GM12878 (cell line): ENCODE measurements at regions not wholly inside any gene's neighbourhood (a gene's known extent, or its start where the extent isn't known, plus 50 kb on each side); places are given as distances from the start of the nearest gene placed in this dataset.

ENCODE experiments used
- ATAC-seq: fragments of 200-7000 bp; cut with Tn5 transposase; 3 replicates; pipeline ENCODE4 v1.9.1; 2020; ENCODE audit warnings: mild to moderate bottlenecking, moderate library complexity
- BruUV-seq: library from RNA; stranded (reverse); fragments of 400-500 nt; replicated peaks from 2 replicates; lab custom pipeline; 2021; lab: Mats Ljungman, UMichigan
- CTCF ChIA-PET: fragments of 300-600 bp; sonication (Branson Sonifier 250); formaldehyde crosslinking; extraction: SDS; loops from one replicate; lab custom pipeline; 2021; ENCODE audit warnings: inconsistent platforms; lab: Yijun Ruan, JAX
- POLR2A ChIA-PET: fragments of 350-600 bp; formaldehyde crosslinking; extraction: SDS; loops from one replicate; lab custom pipeline; 2021; ENCODE audit warnings: inconsistent platforms; lab: Charles Lee
- RAD21 ChIA-PET: fragments of 300-600 bp; sonication (Branson Sonifier 250); formaldehyde crosslinking; loops from one replicate; lab custom pipeline; 2023; ENCODE audit warnings: antibody characterized with exemption; ENCODE audit not compliant: unreplicated experiment; lab: Charles Lee
- SMC1A ChIA-PET: fragments of 300-600 bp; sonication (Branson Sonifier 250); formaldehyde crosslinking; loops from one replicate; lab custom pipeline; 2023; ENCODE audit not compliant: unreplicated experiment, uncharacterized antibody; lab: Charles Lee
- DNase-seq: peaks from one replicate; pipeline ENCODE4 v3.0.0-alpha.2; 2011; ENCODE audit warnings: low read depth, low spot score
- FAIRE-seq: peaks from 3 replicates; lab custom pipeline; 2011; peaks lifted over from hg19 to GRCh38; lab: Jason Lieb, UNC
- H2AFZ ChIP-seq: 2 replicates; pipeline ENCODE4 v1.6.0; 2011; ENCODE audit warnings: low read depth, low read length, control low read depth; ENCODE audit not compliant: control insufficient read depth
- H3K27ac ChIP-seq: 2 replicates; pipeline ENCODE4 v1.5.1; 2011; ENCODE audit warnings: control low read depth; ENCODE audit not compliant: control insufficient read depth, insufficient read depth
- H3K27me3 ChIP-seq, 2 experiments: replicated peaks in 1 of 2; 2 replicates each; pipeline versions ENCODE4 v1.6.0 to v1.6.1; 2011; ENCODE audit warnings: low read length in 1 of 2; ENCODE audit not compliant: control insufficient read depth in 2 of 2, insufficient read depth in 2 of 2
- H3K36me3 ChIP-seq, 2 experiments: 2 replicates each; pipeline ENCODE4 v1.5.1; 2011; ENCODE audit warnings: low read length in 1 of 2; ENCODE audit not compliant: control insufficient read depth in 2 of 2, insufficient read depth in 2 of 2
- H3K4me1 ChIP-seq: 2 replicates; pipeline ENCODE4 v1.6.1; 2011; ENCODE audit warnings: mild to moderate bottlenecking, low read length, moderate library complexity, mixed read lengths; ENCODE audit not compliant: control insufficient read depth, insufficient read depth
- H3K4me2 ChIP-seq: 2 replicates; pipeline ENCODE4 v1.6.0; 2011; ENCODE audit warnings: control low read depth; ENCODE audit not compliant: control insufficient read depth, insufficient read depth
- H3K4me3 ChIP-seq: fragments of 200-600 bp; sonication (generic); 2 replicates; pipeline ENCODE4 v1.5.1; 2016
- H3K79me2 ChIP-seq: 2 replicates; pipeline ENCODE4 v1.6.0; 2011; ENCODE audit warnings: low read length; ENCODE audit not compliant: control insufficient read depth, insufficient read depth
- H3K9ac ChIP-seq: 2 replicates; pipeline ENCODE4 v1.8.0; 2011; ENCODE audit warnings: low read length, control low read depth, mixed read lengths; ENCODE audit not compliant: control insufficient read depth, insufficient read depth
- H3K9me3 ChIP-seq: replicated peaks from 3 replicates; pipeline ENCODE4 v1.5.1; 2011; ENCODE audit warnings: mild to moderate bottlenecking, low read length; ENCODE audit not compliant: control insufficient read depth, insufficient read depth
- H4K20me1 ChIP-seq: 2 replicates; pipeline ENCODE4 v1.6.0; 2011; ENCODE audit not compliant: control insufficient read depth, insufficient read depth
- ASH2L ChIP-seq: fragments of 300-600, 200-600 bp; sonication (generic); IDR thresholded peaks from 2 replicates; pipeline ENCODE4 v1.6.1; 2017; ENCODE audit warnings: low read depth, mild to moderate bottlenecking, borderline replicate concordance
- BACH1 ChIP-seq: fragments of 450-650 bp; IDR thresholded peaks from 2 replicates; pipeline ENCODE4 v1.6.1; 2017; ENCODE audit warnings: mild to moderate bottlenecking, borderline replicate concordance
- CBX3 ChIP-seq: fragments of 200-600 bp; sonication (generic); IDR thresholded peaks from 2 replicates; pipeline ENCODE4 v1.6.1; 2016; ENCODE audit warnings: low read depth, borderline replicate concordance
- CHD1 ChIP-seq: IDR thresholded peaks from 2 replicates; pipeline ENCODE4 v1.6.1; 2012; ENCODE audit warnings: low read depth, low read length, improper control_type of control experiment
- CHD2 ChIP-seq: IDR thresholded peaks from 2 replicates; pipeline ENCODE4 v1.6.1; 2011; ENCODE audit warnings: low read depth, low read length, improper control_type of control experiment, borderline replicate concordance
- CREB1 ChIP-seq: IDR thresholded peaks from 2 replicates; pipeline ENCODE4 v1.6.1; 2012; ENCODE audit warnings: low read depth, mild to moderate bottlenecking, inconsistent platforms
- DPF2 ChIP-seq: fragments of 450-650 bp; IDR thresholded peaks from 2 replicates; pipeline ENCODE4 v1.6.1; 2017; ENCODE audit warnings: mild to moderate bottlenecking
- EED ChIP-seq: sonication (generic); IDR thresholded peaks from 2 replicates; pipeline ENCODE4 v1.6.1; 2016; ENCODE audit warnings: antibody characterized with exemption, low read depth
- GABPA ChIP-seq: IDR thresholded peaks from 2 replicates; pipeline ENCODE4 v1.6.1; 2014; ENCODE audit warnings: antibody characterized with exemption, low read depth, mild to moderate bottlenecking, inconsistent platforms
- LARP7 ChIP-seq: fragments of 450-650 bp; IDR thresholded peaks from 2 replicates; pipeline ENCODE4 v1.6.1; 2017; ENCODE audit warnings: mild to moderate bottlenecking
- MTA3 ChIP-seq: IDR thresholded peaks from 2 replicates; pipeline ENCODE4 v1.6.1; 2012; ENCODE audit warnings: low read length, inconsistent platforms, borderline replicate concordance
- NFYA ChIP-seq: IDR thresholded peaks from 2 replicates; pipeline ENCODE4 v1.6.1; 2011; ENCODE audit warnings: low read depth, mild to moderate bottlenecking, low read length, improper control_type of control experiment, borderline replicate concordance
- POLR2A ChIP-seq: IDR thresholded peaks from 2 replicates; pipeline ENCODE4 v1.6.1; 2011; ENCODE audit warnings: low read depth, mild to moderate bottlenecking, low read length
- POLR2AphosphoS5 ChIP-seq: IDR thresholded peaks from 2 replicates; pipeline ENCODE4 v1.6.1; 2011; ENCODE audit warnings: mild to moderate bottlenecking, low read length, inconsistent platforms
- SMAD5 ChIP-seq: IDR thresholded peaks from 2 replicates; pipeline ENCODE4 v1.6.1; 2016; ENCODE audit warnings: antibody characterized with exemption, low read depth
- SMARCA5 ChIP-seq: fragments of 450-650 bp; IDR thresholded peaks from 2 replicates; pipeline ENCODE4 v1.6.1; 2017; ENCODE audit warnings: mild to moderate bottlenecking
- SRF ChIP-seq, 2 experiments: IDR thresholded peaks; 2 replicates each; pipeline ENCODE4 v1.6.1; 2011; ENCODE audit warnings: low read depth in 2 of 2, low read length in 2 of 2, mild to moderate bottlenecking in 1 of 2, moderate library complexity in 1 of 2
- TCF12 ChIP-seq: IDR thresholded peaks from 2 replicates; pipeline ENCODE4 v1.6.1; 2011; ENCODE audit warnings: low read depth, mild to moderate bottlenecking, low read length
- ZNF207 ChIP-seq: fragments of 450-650 bp; IDR thresholded peaks from 2 replicates; pipeline ENCODE4 v1.6.1; 2014; ENCODE audit warnings: antibody characterized with exemption, mild to moderate bottlenecking, borderline replicate concordance
- WGBS: methylation state at CpG from one replicate; pipeline ENCODE4 v1.1.6; 2016; ENCODE audit warnings: low lambda C conversion rate; ENCODE audit not compliant: insufficient replicate concordance, insufficient coverage; ENCODE audit errors: missing lambda C conversion rate; 5-methylcytosine and 5-hydroxymethylcytosine counted together
- in situ Hi-C: fragments of 300-500 bp; cut with MboI; formaldehyde crosslinking; loops from 9 replicates; pipeline ENCODE4 v1.14.3; 2018; ENCODE audit warnings: mixed read lengths
- intact Hi-C: fragments of 100-400 bp; cut with micrococcal nuclease; formaldehyde crosslinking; loops from one replicate; pipeline ENCODE4 v1.14.2; 2022; ENCODE audit not compliant: unreplicated experiment
- TF ChIP-seq, protein P1 (sequence below): IDR thresholded peaks from 2 replicates; pipeline ENCODE4 v1.6.1; 2012; ENCODE audit warnings: low read depth, low read length, improper control_type of control experiment
- TF ChIP-seq, protein P2 (sequence below): fragments of 450-650 bp; IDR thresholded peaks from 2 replicates; pipeline ENCODE4 v1.6.1; 2017; ENCODE audit warnings: mild to moderate bottlenecking, moderate library complexity

DNA sequence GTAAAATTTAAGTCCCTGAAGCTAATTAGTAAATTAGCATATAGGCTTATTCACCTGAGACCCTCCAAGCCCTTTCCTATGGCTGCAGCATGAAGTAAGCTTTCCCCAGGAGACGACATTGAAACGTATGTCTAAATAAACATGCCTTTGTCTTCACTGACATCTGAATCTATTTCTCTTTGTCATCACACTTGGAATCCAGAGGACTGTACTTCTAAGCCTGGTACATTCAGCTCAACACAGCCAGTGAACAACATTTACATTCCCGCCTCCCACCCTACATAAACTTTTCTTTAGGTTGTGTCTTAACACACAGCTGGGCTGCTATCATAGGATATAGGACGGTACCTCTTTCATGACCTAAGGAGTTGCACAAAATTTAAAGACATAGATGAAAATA lies 414.4 kb downstream of the SFMBT2 start (continued):
- no peak for TF ChIP-seq ZNF207
- TF ChIP-seq DPF2: no peak
- no peak for TF ChIP-seq ASH2L
- TF ChIP-seq GABPA: no peak
- TF ChIP-seq POLR2A: no peak

DNA sequence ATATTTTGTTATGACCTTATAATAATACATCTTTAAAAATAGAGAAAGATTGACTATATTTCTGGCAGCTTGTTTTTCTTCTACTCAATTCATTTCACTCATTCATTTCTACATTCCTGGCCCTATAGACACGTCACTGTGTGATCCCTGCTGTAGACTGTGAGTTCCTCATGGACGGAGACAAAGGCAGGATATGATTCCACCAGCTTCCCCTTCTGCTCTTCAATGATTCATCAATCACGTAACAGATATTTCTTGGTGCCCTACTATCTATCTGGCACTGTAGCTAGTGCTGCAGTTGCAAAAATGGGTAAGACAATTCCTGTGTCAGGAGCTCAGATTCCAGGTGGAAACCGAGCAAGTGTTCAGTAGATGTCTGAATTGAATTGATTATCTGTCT lies 415.0 kb downstream of the SFMBT2 start:
- ATAC-seq: no peak
- H3K9me3 ChIP-seq: no peaks in the 10 kb centered on the region
- in situ Hi-C loops: no loop called here
- H3K36me3 ChIP-seq: no peaks in the 10 kb centered on the region
- H3K9ac ChIP-seq: no peak overlapping the region
- no TSS peak for BruUV-seq
- H4K20me1 ChIP-seq: no peaks in the 10 kb centered on the region
- POLR2A ChIA-PET: interaction anchor here (0.7 kb wide), 1 partner anchor 60 kb away, joined by 3 read pairs; no protein-coding TSS in a partner anchor
- no peak overlapping the region for H3K4me2 ChIP-seq
- no peak overlapping the region for H3K27ac ChIP-seq
- SMC1A ChIA-PET: interaction anchor here (1.5 kb wide), 1 partner anchor 76 kb away, joined by 4 read pairs; no protein-coding TSS in a partner anchor
- H3K79me2 ChIP-seq: no peaks in the 10 kb centered on the region
- FAIRE-seq: no peak
- H3K4me1 ChIP-seq: no peaks in the 10 kb centered on the region
- CTCF ChIA-PET: interaction anchor here (0.7 kb wide), 1 partner anchor 536 kb away, joined by 3 read pairs; no protein-coding TSS in a partner anchor
- H3K4me3 ChIP-seq: no peak overlapping the region
- RAD21 ChIA-PET: no interaction called here
- intact Hi-C loops: no loop called here
- H3K27me3 ChIP-seq: peaks cover 0 to 2% of the 10 kb centered on the region in 2 experiments; a peak in 1 of 4 replicates
- no peak for DNase-seq
- no peak overlapping the region for H2AFZ ChIP-seq
- WGBS: 22% methylated on average over 4 of the region's 4 CpGs
- no peak for TF ChIP-seq BACH1
- no peak for TF ChIP-seq CHD2
- no peak for TF ChIP-seq CHD1
- no peak for TF ChIP-seq CBX3
- no peak for TF ChIP-seq POLR2AphosphoS5
- no peak for TF ChIP-seq DPF2
- TF ChIP-seq ASH2L: no peak
- no peak for TF ChIP-seq TCF12
- TF ChIP-seq, protein P1, sequence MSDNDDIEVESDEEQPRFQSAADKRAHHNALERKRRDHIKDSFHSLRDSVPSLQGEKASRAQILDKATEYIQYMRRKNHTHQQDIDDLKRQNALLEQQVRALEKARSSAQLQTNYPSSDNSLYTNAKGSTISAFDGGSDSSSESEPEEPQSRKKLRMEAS: no peak
- no peak for TF ChIP-seq EED
- TF ChIP-seq NFYA: no peak
- no peak for TF ChIP-seq POLR2A
- no peak for TF ChIP-seq LARP7
- no peak for TF ChIP-seq CREB1
- TF ChIP-seq SRF (IDR thresholded peaks at IDR 0.05; ENCODE audit: low read depth in 2 of 2, low read length in 2 of 2): no peak
- no peak for TF ChIP-seq MTA3
- no peak for TF ChIP-seq SMARCA5
- TF ChIP-seq, protein P2, sequence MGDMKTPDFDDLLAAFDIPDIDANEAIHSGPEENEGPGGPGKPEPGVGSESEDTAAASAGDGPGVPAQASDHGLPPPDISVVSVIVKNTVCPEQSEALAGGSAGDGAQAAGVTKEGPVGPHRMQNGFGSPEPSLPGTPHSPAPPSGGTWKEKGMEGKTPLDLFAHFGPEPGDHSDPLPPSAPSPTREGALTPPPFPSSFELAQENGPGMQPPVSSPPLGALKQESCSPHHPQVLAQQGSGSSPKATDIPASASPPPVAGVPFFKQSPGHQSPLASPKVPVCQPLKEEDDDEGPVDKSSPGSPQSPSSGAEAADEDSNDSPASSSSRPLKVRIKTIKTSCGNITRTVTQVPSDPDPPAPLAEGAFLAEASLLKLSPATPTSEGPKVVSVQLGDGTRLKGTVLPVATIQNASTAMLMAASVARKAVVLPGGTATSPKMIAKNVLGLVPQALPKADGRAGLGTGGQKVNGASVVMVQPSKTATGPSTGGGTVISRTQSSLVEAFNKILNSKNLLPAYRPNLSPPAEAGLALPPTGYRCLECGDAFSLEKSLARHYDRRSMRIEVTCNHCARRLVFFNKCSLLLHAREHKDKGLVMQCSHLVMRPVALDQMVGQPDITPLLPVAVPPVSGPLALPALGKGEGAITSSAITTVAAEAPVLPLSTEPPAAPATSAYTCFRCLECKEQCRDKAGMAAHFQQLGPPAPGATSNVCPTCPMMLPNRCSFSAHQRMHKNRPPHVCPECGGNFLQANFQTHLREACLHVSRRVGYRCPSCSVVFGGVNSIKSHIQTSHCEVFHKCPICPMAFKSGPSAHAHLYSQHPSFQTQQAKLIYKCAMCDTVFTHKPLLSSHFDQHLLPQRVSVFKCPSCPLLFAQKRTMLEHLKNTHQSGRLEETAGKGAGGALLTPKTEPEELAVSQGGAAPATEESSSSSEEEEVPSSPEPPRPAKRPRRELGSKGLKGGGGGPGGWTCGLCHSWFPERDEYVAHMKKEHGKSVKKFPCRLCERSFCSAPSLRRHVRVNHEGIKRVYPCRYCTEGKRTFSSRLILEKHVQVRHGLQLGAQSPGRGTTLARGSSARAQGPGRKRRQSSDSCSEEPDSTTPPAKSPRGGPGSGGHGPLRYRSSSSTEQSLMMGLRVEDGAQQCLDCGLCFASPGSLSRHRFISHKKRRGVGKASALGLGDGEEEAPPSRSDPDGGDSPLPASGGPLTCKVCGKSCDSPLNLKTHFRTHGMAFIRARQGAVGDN: no peak
- TF ChIP-seq SMAD5: no peak
